ENCODE measurements at regions not wholly inside any gene's neighbourhood (a gene's known extent, or its start where the extent isn't known, plus 50 kb on each side); places are given as distances from the start of the nearest gene placed in this dataset.
"Not testable (repeated sequence)": the region's sequence is repeated elsewhere in the genome, so short reads cannot be mapped to it uniquely, and the experiment has no call there.

DNA sequence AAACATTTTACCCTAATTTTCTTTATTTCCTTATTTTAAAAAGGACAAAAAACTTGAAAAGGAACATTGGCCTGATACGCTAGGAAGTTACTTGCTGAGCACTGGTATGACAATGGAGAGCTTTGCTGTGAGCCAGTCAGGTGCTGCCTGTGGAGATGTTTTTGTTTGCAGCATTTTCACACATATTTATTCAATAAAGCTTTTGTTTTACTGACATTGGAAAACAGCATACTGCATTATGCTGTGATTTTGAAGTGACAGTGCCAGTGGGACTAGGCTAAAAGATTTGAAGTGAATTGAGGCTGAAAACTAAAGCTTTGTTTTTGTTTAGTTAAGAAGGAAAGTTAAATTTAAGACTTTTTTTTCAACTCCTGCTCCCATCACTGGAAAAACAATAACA lies 470.7 kb upstream of the ZEB2 start:
- DNase-seq (ENCODE audit: low spot score) = no peak

DNA sequence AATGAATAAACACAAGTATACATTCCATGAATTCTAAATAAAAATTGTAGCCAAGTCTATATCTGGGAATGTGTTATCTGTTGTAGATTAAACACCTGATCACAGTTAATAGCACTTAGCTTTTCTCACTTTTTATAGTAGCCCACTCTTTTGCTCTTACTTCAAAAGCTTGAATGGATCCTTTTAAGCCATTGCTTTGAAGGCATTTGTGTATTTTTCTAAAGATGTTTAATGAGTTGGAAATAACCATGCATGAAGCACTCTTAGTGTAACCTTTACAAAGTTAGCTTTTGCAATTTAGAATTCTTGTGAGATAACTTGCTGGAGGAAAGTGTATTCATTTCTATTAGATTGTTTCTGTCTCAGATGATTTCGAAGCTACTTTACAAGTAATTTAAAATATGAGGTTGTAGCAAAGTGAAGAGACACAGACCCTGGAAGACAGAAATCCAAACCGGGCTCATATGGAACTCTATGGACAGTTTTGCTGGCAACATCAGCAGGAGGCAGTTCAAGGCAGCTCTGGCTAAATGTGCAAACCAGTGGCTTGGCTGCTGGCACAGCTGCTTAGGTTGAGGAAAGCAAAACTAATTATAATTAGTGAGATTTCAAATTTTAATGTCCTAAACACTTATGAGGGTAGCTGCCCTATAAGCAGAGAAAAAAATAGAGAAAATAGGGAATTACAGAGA lies 469.8 kb upstream of the ZEB2 start:
- DNase-seq (ENCODE audit: low spot score) = no peak

DNA sequence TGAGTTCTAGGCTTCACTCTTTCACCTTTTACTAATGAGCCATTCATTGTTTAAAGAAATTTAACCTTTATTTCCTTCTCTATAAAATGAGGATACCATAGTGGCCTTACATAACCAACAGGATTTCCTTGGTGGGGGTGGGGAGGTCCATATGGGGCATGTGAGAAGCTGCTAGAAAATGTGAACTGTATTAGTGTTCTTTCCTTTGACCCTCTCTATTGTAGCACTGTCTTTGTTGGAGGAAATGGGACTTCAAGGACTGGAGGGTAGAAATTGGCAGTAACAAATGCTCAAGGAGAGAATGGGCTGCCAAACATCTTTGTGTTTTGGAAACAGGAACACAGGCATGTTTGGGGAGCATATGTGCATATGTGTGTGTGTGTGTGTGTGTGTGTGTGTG lies 468.7 kb upstream of the ZEB2 start:
- DNase-seq (ENCODE audit: low spot score) = no peak

DNA sequence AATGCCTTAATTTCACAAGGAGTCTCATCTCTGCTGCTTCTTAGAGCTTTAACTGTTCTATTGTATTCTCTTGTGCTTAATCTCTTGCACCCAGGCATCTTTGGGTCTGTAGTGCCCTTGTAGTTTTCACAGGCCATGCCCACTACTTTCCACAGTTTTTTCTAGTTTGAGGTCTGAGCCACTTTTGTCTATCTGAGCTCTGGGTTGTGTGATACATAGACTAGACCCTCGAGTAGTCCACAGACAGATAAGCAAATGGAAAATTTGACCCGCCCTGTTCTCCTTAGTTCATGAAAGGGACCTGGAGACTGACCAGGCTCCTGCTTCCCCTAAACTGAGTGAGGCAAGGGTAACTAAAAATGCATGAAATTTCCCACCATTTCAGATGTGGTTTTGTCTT lies 466.8 kb upstream of the ZEB2 start:
- DNase-seq (ENCODE audit: low spot score) = no peak

DNA sequence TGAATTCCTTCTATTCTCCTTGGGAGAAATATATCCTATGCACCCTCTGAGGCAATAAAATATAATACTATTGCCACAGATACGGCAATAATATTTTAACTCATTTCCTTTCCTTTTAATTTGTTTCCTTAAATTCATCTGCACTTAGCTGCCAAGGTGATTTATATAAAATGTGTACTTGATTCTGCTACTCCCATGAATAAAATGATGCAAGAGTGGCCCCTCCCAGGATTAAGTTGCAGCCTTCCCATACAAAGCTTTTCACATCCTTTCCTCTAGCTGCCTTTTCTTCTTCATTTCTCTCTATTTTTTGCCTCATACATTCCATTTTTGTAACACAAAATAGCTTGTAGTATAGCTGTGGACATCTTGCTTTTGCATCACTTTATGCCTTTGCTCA lies 464.1 kb upstream of the ZEB2 start:
- DNase-seq (ENCODE audit: low spot score) = no peak

DNA sequence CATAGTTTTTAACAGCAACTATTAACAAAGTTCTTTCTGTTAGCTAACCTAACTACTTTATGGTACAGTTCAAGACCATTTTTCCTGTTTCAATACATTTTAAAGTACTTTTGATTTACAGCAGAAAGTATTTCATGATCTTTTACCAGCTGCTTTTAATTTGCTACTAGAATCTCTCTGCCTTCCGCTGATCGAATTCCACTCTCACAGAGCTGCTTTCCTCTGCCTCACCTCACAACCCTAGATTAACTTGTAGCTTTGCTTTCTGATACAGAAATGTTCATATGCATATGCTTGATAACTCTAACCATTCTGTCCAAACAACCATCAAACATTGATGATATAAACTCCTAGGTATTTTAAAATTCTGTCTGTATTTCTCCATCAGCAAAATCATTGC lies 463.2 kb upstream of the ZEB2 start:
- DNase-seq (ENCODE audit: low spot score) = no peak

DNA sequence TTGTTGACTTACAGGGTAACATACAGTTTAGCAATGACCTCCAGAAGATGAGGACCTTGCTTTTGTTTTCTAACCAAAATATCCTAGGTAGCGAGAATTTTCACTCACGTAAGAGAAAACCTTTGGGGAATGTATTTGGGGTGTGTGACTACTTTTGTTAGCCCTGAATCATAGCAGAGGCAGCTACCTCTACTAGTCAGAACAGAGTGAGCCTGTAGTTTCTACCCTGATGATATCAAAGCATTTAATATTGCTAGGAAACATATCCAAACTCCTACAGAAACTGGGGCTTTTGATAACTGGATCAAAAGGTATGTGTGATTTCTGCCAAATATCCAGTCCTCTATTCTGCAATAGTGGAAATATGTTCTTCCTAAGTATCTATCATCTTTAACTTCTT lies 462.6 kb upstream of the ZEB2 start:
- DNase-seq (ENCODE audit: low spot score) = no peak

DNA sequence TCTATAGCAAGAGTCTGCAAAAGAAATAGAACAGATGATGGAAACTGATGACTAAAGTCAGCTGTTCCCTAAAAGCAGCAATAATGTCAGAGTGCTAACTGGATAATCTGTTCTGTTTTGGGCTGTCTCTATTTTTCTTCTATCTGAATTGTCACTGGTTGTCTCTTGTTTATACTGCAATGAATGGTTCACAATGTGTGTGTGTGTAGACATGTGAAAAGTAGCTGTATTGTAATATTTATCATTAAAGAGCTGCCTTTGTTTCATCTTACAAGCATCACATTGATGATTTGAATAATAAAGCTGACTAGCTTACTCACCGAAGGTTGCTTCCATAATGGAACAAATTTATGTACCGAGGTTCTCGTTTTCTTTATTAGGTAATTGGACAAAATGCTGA lies 456.0 kb upstream of the ZEB2 start:
- no peak for DNase-seq (ENCODE audit: low spot score)

DNA sequence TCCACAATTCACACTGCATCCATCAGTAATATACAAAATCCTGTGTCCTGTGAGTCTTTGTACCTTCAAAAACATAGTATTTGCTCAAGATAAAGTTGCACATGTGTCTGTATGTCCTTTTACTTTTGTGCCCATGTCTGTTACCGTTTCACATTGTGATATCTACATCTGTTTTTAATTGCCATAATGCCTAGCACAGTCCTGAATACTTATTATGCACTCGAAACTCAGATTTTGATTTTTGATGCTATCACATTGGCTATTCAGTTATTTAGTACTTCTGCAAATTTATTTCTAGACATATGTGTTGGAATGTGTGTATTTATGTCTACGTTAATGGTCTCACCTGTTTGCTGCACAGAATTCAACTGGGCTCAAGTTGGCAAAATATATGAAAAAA lies 452.8 kb upstream of the ZEB2 start:
- no peak for DNase-seq (ENCODE audit: low spot score)

DNA sequence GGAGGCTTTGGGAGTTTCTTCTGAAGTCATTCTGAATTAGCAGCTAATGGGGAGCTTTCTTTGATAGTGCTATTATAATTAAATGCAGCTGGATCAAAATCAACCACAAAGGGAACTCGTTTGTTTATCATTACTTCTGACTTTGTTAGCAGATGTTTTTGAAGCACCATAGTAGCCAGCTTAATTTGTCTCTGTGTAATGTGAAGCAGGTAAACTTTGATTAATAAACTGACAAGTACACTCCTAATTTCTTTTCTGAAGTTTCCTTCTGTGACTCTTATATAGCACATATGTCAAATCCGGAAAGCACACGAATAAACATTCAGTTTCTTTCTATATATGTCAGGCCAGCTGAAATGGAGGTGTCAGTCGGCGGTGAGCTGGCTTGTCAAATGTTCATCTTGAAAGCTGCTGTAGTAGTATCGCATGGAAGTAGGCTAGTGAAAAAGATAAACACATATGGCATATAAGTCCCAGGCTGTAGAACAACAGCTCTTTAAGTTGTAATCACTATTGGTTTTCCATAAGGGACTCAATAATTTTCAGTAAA lies 451.9 kb upstream of the ZEB2 start:
- DNase-seq (ENCODE audit: low spot score) = no peak

DNA sequence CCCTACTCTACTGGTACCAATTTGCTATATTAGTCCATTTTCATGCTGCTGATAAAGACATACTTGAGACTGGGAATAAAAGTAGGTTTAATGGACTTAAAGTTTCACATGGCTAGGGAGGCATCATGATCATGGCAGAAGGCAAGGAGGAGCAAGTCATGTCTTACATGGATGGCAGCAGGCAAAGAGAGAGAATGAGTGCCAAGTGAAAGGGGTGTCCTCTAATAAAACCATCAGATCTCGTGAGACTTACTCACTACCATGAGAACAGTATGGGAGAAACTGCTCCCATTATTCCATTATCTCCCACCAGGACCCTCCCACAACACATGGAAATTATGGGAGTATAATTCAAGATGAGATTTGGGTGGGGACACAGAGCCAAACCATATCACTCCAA lies 450.5 kb upstream of the ZEB2 start:
- not testable (repeated sequence) for DNase-seq (ENCODE audit: low spot score)

DNA sequence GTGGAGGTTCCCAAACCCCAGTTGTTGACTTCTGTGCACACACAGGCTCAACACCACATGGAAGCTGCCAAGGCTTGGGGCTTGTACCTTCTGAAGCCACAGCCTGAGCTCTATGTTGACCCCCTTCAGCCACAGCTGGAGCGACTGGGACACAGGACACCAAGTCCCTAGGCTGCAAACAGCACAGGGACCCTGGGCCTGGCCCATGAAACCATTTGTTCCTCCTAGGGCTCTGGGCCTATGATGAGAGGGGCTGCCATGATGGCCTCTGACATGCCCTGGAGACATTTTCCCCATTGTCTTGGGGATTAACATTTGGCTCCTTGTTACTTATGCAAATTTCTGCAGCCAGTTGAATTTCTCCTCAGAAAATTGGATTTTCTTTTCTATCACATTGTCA lies 449.6 kb upstream of the ZEB2 start:
- not testable (repeated sequence) for DNase-seq (ENCODE audit: low spot score)

DNA sequence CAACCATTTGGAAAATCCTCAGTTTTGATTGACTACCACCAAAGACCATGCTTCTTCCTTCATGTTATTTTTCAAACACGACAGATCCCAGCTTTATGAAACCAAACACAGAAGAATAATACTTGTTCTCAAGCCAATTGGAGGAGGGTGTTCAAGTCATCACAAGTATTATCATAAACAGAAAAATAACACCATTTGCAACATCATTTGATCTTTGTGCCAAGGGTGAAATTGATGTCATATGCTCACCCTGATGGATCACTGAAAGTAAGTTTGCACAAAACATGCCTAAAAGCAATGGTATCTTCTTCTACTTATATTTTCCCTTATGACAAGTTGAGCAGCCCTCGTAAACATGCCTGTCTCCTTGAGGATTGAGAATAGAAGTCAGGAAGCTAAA lies 448.0 kb upstream of the ZEB2 start:
- DNase-seq (ENCODE audit: low spot score) = no peak

DNA sequence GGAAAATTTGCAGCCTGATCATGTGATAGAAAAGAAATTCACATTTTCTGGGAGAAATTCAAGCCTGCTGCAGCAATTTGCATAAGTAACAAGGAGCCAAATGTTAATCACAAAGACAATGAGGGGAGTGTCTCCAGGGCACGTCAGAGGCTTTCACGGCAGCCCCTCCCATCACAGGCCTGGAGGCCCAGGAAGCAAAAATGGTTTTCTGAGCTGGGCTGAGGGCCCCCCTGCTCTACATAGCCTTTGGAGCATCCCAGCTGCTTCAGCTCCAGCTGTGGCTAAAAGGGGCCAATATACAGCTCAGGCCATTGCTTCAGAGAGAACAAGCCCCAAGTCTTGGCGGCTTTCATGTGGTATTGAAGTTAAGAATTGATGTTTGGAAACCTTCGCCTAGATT lies 445.3 kb upstream of the ZEB2 start:
- no peak for DNase-seq (ENCODE audit: low spot score)

DNA sequence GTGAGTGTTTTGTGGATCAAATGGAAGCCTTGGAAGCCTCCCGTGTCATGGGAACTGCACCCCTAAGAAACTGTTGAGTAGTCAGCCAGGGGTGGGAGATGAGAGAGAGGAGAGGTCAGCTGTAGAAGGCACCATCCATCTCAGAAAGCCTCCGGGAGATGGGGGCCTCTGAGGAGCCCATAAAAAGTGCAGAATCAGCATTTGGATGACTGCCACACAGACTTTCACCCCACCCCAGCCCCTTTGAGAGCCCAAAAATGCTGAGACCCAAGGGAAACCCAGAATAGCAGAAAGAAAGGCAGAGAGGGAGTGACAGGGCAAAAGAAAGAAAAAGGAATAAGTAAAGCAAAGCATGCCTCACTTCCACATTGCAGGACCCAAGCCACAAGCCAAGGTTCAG lies 443.1 kb upstream of the ZEB2 start:
- DNase-seq (ENCODE audit: low spot score) = no peak

DNA sequence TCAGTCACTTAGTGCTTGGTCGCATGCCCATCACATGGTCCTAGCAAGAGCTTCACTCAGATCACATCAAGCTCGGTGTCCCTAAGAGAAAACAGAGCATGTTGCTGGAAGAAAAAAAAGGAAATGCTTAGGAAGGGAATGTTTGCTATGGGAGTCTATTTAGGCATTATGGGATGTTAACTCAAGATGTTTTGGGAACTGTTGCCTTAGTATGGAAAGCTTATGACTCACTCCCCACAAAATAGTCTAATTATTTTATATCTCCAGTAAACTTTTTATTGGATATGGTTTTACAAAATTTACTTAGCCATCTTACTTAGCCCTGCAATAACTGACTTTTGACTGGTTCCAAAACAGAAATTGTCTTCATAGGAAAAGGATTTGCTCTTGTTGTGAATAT lies 439.5 kb upstream of the ZEB2 start:
- no peak for DNase-seq (ENCODE audit: low spot score)

DNA sequence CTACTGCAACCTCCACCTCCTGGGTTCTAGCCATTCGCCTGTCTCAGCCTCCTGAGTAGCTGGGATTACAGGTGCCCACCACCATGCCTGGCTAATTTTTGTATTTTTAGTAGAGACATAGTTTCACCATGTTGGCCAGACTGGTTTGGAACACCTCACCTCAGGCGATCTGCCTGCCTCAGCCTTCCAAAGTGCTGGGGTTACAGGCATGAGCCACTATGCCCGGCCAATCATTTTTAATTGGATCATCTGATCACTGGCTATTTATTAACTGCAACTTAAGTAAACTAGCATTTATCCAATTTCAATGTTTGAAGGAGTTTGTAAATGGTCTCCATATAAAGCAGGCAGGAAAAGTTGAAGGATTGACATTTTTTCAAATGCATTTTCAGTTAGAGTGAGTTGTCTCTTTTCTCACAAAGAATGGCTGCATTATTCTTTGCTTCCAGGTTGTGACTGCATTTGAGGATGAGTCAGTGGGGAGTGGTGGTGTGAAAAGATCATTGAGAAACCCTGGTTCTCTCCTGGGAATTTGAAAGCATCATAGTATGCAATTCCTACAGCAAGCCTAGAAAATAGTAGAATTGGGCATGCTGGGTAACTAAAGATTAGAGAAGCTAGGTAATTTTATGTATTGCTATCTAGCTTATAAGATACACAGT lies 431.1 kb upstream of the ZEB2 start:
- no peak for DNase-seq (ENCODE audit: low spot score)

DNA sequence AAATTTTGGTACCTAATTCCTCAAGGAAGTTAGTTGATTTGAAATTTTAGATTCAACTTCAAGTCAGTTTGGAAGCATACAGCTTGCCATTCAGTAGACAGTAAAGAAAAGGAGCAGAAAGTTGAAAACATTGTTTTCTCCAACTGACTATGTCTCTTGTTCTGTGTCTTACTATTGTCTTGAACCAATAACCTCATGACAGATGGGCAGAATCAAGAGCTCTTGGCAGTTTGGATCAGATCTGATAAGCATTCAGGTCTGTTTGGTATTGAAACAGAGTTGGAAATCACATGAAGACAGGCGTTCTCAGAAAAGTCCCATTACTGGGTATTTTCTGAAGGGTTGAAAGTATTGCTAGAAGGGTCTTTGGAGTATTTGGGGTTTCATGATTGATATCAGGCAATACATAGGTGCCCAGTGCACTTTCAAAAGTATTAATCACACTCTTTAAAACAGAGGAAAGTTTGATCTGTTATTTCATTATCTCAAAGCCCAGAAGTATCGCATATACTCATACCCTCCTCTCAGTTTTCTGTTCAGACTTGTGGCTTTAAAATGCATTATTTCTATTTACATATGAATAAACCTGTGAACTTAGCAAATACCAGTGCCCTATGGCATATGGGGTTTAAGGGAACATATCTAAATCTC lies 428.4 kb upstream of the ZEB2 start:
- DNase-seq (ENCODE audit: low spot score) = no peak

DNA sequence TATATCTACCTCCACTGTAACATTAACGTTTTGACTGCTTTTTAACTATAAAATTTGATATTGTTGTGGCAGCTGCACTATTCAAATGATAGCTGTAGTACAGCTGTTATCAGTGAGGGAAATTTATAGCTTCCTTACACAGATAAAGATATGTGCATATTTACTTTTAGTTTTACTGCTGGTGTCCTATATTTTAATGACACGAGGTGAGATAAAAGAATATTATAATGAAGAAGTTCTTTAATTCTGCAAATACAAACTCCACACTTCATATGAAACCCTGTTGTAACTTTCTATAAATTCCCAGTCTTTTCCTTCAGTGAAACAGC lies 427.8 kb upstream of the ZEB2 start:
- no peak for DNase-seq (ENCODE audit: low spot score)

DNA sequence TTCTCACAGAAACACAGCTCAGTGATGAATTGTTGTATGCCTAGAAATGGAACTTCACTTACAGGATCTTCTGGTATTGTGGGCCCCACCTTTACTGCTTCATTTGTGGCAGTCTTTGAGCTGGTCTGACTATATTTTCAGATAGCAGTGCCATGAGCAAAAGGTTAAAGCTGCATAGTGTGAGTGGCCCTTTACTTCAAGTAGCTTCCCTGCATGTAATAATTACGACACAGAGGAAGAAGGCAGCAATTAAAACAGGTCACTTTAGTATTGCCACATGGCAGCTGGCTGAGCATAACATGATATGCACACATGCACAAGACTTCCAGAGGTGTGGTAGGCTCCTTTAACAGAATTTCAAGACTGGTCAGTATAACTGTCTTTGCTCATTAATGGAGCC lies 426.3 kb upstream of the ZEB2 start:
- no peak for DNase-seq (ENCODE audit: low spot score)

DNA sequence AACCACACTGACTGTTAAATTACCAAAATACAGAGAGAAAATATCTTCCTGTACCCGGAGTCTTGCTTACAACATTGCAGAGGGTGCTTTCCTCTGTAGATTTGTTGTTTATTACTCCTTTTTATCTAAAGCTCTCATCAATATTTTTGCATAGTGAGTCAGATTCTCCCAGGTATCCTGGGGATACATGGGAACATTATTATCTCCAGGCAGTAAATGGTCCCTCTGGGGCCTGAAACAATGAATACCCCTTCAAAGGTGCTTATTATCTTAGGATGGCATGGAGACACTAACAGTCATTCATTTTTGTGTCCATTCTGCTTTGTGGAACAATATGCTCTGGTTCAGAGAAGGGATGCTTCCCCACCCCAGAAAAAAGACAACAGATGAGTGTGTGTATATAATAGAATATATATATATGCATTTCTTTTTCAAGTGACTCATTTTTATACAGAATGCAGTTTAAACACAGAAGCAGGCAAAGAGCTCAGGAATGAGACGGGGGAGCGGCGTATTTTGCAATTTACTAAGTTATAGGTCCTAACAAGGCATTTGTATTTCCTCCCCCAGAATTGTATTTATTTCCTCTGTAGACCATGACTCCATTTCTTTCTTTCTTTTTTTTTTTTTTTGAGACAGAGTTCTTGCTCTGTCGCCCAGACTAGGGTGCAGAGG lies 424.8 kb upstream of the ZEB2 start:
- DNase-seq (ENCODE audit: low spot score) = no peak

DNA sequence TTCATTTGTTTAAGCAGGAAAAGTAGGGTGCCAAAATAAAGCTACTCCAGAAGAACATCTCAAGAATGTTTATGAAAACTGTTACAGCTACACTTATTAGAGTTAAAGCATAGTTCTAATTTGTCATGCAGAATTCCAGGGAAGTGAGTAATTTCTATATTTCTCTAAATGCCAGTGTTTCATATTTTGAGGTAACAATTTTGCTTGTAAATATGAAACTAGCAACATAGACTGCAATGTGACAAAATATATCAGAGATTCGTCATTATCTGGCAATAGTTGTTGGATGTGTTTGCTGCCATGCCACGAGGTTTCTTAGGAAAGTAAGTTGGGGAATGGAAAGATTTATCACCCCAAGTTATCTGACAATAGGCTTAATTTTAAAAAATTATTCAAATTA lies 424.1 kb upstream of the ZEB2 start:
- no peak for DNase-seq (ENCODE audit: low spot score)

Data from mesenteric fat pad (tissue), 1 donor.